Natural killer cell (primary cell): ENCODE measurements at regions not wholly inside any gene's neighbourhood (a gene's known extent, or its start where the extent isn't known, plus 50 kb on each side); places are given as distances from the start of the nearest gene placed in this dataset.

Experiments
- ATAC-seq, 3 donors: fragments of 150-1000 bp in 2 of 3; fragments of 200-7000 bp in 1 of 3; cut with Tn5 transposase; 1 replicate in 1 of 3; 2 replicates in 2 of 3; pipeline ENCODE4 v1.10.0; 2021; ENCODE audit warnings: mild to moderate bottlenecking in 2 of 3, moderate library complexity in 2 of 3
- DNase-seq, 2 donors: peaks; one replicate each; pipeline versions ENCODE4 v3.0.0 to v3.0.0-alpha.2; 2013 to 2021; ENCODE audit warnings: mixed read lengths in 1 of 2
- H3K27ac ChIP-seq: one replicate; pipeline ENCODE4 v1.5.1; 2013; ENCODE audit warnings: mild to moderate bottlenecking, low read length
- H3K27me3 ChIP-seq: one replicate; pipeline ENCODE4 v1.6.1; 2013; ENCODE audit warnings: low read length; ENCODE audit not compliant: control insufficient read depth, insufficient read depth
- H3K36me3 ChIP-seq: one replicate; pipeline ENCODE4 v1.6.1; 2013; ENCODE audit warnings: low read length; ENCODE audit not compliant: control insufficient read depth, insufficient read depth
- H3K4me1 ChIP-seq: one replicate; pipeline ENCODE4 v1.6.1; 2013; ENCODE audit warnings: low read length; ENCODE audit not compliant: control insufficient read depth, insufficient read depth
- H3K4me3 ChIP-seq: one replicate; pipeline ENCODE4 v1.5.1; 2013; ENCODE audit warnings: low read length
- H3K9me3 ChIP-seq: one replicate; pipeline ENCODE4 v1.6.1; 2013; ENCODE audit warnings: low read length; ENCODE audit not compliant: control insufficient read depth, insufficient read depth
- H3K27ac Mint-ChIP-seq, 2 donors: one replicate each; pipeline ENCODE4 v1.8.0; 2022; ENCODE audit warnings: mild to moderate bottlenecking in 2 of 2, mixed read lengths in 2 of 2, moderate library complexity in 1 of 2
- H3K27me3 Mint-ChIP-seq, 2 donors: one replicate each; pipeline ENCODE4 v1.8.0; 2022; ENCODE audit warnings: low read depth in 2 of 2, mixed read lengths in 2 of 2
- H3K36me3 Mint-ChIP-seq: one replicate; pipeline ENCODE4 v1.8.0; 2022; ENCODE audit warnings: mixed read lengths
- H3K4me1 Mint-ChIP-seq, 2 donors: one replicate each; pipeline ENCODE4 v1.8.0; 2022; ENCODE audit warnings: mixed read lengths in 2 of 2
- H3K4me3 Mint-ChIP-seq: one replicate; pipeline ENCODE4 v1.8.0; 2022; ENCODE audit warnings: mild to moderate bottlenecking, moderate library complexity, mixed read lengths
- H3K9me3 Mint-ChIP-seq, 2 donors: one replicate each; pipeline ENCODE4 v1.8.0; 2022; ENCODE audit warnings: mixed read lengths in 2 of 2
- CTCF ChIP-seq: fragments of 200-600 bp; IDR thresholded peaks from one replicate; pipeline ENCODE4 v1.8.0; 2022; ENCODE audit warnings: antibody characterized with exemption
- WGBS: methylation state at CpG from one replicate; pipeline ENCODE4 v1.1.7; 2013; ENCODE audit warnings: missing lambda C conversion rate; ENCODE audit not compliant: insufficient coverage; 5-methylcytosine and 5-hydroxymethylcytosine counted together
- intact Hi-C: fragments of 100-400 bp; cut with micrococcal nuclease; formaldehyde crosslinking; loops from one replicate; pipeline ENCODE4 v1.14.2; 2022

- H3K27ac Mint-ChIP-seq, result no peak overlapping the region
- intact Hi-C loops, result no loop called here
- H3K4me1 Mint-ChIP-seq, result no peaks in the 10 kb centered on the region
- H3K9me3 Mint-ChIP-seq, result peaks cover 2 to 3% of the 10 kb centered on the region in 2 donors
- no peak for DNase-seq
- H3K36me3 Mint-ChIP-seq, result no peaks in the 10 kb centered on the region
- 20% methylated on average over 2 of the region's 4 CpGs for WGBS
- TF ChIP-seq CTCF, result no peak
- no peak overlapping the region for H3K4me3 Mint-ChIP-seq
- Histone ChIP-seq H3K27me3 (no peaks in the 10 kb centered on the region), H3K27ac (no peak overlapping the region), H3K4me1 (no peaks in the 10 kb centered on the region), H3K36me3 (no peaks in the 10 kb centered on the region), H3K4me3 (no peak overlapping the region), H3K9me3 (no peaks in the 10 kb centered on the region)
- ATAC-seq, result no peak
- no peaks in the 10 kb centered on the region for H3K27me3 Mint-ChIP-seq
Observed at GRCh38 chr4:181265370-181265769, 977.8 kb upstream of the TENM3 start.

- Histone ChIP-seq H3K27me3 (no peaks in the 10 kb centered on the region), H3K4me3 (no peak overlapping the region), H3K4me1 (no peaks in the 10 kb centered on the region), H3K9me3 (no peaks in the 10 kb centered on the region), H3K36me3 (no peaks in the 10 kb centered on the region), H3K27ac (no peak overlapping the region)
- no peak for TF ChIP-seq CTCF
- Mint-ChIP-seq H3K4me3 (no peak overlapping the region), H3K4me1 (no peaks in the 10 kb centered on the region), H3K27ac (no peak overlapping the region), H3K36me3 (no peaks in the 10 kb centered on the region), H3K27me3 (no peaks in the 10 kb centered on the region), H3K9me3 (peaks cover 4 to 6% of the 10 kb centered on the region in 2 donors)
- 79% methylated on average over 9 of the region's 9 CpGs for WGBS
- intact Hi-C loops, result no loop called here
- no peak for DNase-seq
- no peak for ATAC-seq
Observed at GRCh38 chr4:181271116-181271640, 972.0 kb upstream of the TENM3 start.

GRCh38 chr4:181272422-181272821 is 970.8 kb upstream of the TENM3 start:
- Mint-ChIP-seq H3K27me3 (no peaks in the 10 kb centered on the region), H3K36me3 (no peaks in the 10 kb centered on the region), H3K9me3 (peaks cover 6% of the 10 kb centered on the region in 2 donors), H3K4me3 (no peak overlapping the region), H3K27ac (no peak overlapping the region), H3K4me1 (no peaks in the 10 kb centered on the region)
- DNase-seq (no peak), ATAC-seq (no peak)
- TF ChIP-seq CTCF, result no peak
- 92% methylated on average over 4 of the region's 4 CpGs for WGBS
- Histone ChIP-seq H3K4me1 (no peaks in the 10 kb centered on the region), H3K36me3 (no peaks in the 10 kb centered on the region), H3K4me3 (no peak overlapping the region), H3K9me3 (no peaks in the 10 kb centered on the region), H3K27me3 (no peaks in the 10 kb centered on the region), H3K27ac (no peak overlapping the region)
- intact Hi-C loops, result no loop called here

- H3K36me3 ChIP-seq, result no peaks in the 10 kb centered on the region
- H3K27me3 ChIP-seq, result no peaks in the 10 kb centered on the region
- no peaks in the 10 kb centered on the region for H3K4me1 Mint-ChIP-seq
- WGBS, result 90% methylated on average over 3 of the region's 3 CpGs
- H3K4me3 ChIP-seq, result no peak overlapping the region
- no peak overlapping the region for H3K27ac Mint-ChIP-seq
- H3K27me3 Mint-ChIP-seq, result no peaks in the 10 kb centered on the region
- H3K27ac ChIP-seq, result no peak overlapping the region
- no peak for TF ChIP-seq CTCF
- no peaks in the 10 kb centered on the region for H3K36me3 Mint-ChIP-seq
- H3K9me3 Mint-ChIP-seq, result peaks cover 3 to 5% of the 10 kb centered on the region in 2 donors
- no peaks in the 10 kb centered on the region for H3K9me3 ChIP-seq
- no peak for DNase-seq
- H3K4me1 ChIP-seq, result no peaks in the 10 kb centered on the region
- H3K4me3 Mint-ChIP-seq, result no peak overlapping the region
- ATAC-seq, result no peak
- intact Hi-C loops, result no loop called here
Observed at GRCh38 chr4:181278941-181279340, 964.3 kb upstream of the TENM3 start.
